ENCODE measurements at regions not wholly inside any gene's neighbourhood (a gene's known extent, or its start where the extent isn't known, plus 50 kb on each side); places are given as distances from the start of the nearest gene placed in this dataset.

DNA sequence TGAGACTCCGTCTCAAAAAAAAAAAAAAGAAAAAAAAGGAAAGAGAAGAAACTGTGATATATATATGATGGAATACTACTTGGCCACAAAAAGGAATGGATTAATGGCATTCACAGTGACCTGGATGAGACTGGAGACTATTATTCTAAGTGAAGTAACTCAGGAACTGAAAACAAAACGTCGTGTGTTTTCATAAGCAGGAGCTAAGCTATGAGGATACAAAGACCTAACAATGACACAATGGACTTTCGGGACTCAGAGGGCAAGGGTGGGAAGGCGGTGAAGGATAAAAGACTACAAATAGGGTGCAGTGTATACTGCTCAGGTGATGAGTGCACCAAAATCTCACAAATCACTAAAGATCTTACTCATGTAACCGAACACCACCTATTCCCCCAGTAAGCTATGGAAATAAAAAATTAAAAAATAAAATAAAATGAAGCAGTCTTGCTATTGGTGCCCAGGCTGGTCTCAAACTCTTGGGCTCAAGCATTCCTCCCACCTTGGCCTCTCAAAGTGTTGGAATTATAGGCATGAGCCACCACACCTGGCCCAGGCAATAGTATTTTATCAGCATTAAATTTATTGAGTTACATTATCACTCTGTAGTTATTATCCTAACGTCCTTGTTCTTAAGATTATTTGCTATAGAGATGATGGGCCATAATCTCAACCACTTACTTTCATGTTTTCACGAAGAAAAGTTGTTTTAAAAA, 71.5 kb upstream of the GPBP1 start:
- intact Hi-C loops (cut with micrococcal nuclease) = no loop called here
- Histone ChIP-seq H3K4me3 (ENCODE audit: low read length) (no peak overlapping the region), H3K4me2 (ENCODE audit: low read length) (no peak overlapping the region), H3K79me2 (ENCODE audit: low read length) (no peaks in the 10 kb centered on the region), H3K27me3 (ENCODE audit: low read length) (no peaks in the 10 kb centered on the region), H3K36me3 (ENCODE audit: low read depth, low read length) (no peaks in the 10 kb centered on the region), H2AFZ (ENCODE audit: low read length) (no peak overlapping the region), H3F3A (ENCODE audit: low read length, unreplicated experiment) (no peaks in the 10 kb centered on the region), H3K9me3 (ENCODE audit: low read length) (no peaks in the 10 kb centered on the region), H3K9me2 (replicated peaks; ENCODE audit: low read length) (no peaks in the 10 kb centered on the region), H3K9ac (ENCODE audit: low read length) (no peak overlapping the region), H3K4me1 (ENCODE audit: insufficient read depth, low read length) (no peaks in the 10 kb centered on the region), H4K20me1 (ENCODE audit: low read length) (no peaks in the 10 kb centered on the region), H3K27ac (ENCODE audit: low read length) (no peak overlapping the region)
- ATAC-seq (no peak), DNase-seq (no peak)
- ChIA-PET CTCF (no interaction called here), POLR2A (ENCODE audit: unreplicated experiment) (no interaction called here)
- TF ChIP-seq CTCF (conservative IDR thresholded peaks at IDR 0.05; ENCODE audit: low read depth, low read length) (no peak), EZH2phosphoT487 (IDR thresholded peaks at IDR 0.05; ENCODE audit: borderline replicate concordance, low read length) (no peak), EZH2 (IDR thresholded peaks at IDR 0.05; ENCODE audit: low read length, unreplicated experiment) (no peak)
- no TSS peak for BruUV-seq (replicated peaks)

- Histone ChIP-seq H3K4me1 (ENCODE audit: insufficient read depth, low read length) (no peaks in the 10 kb centered on the region), H3K9me2 (replicated peaks; ENCODE audit: low read length) (no peaks in the 10 kb centered on the region), H4K20me1 (ENCODE audit: low read length) (no peaks in the 10 kb centered on the region), H3K27ac (ENCODE audit: low read length) (no peak overlapping the region), H3K4me2 (ENCODE audit: low read length) (no peak overlapping the region), H3K9me3 (ENCODE audit: low read length) (no peaks in the 10 kb centered on the region), H3K27me3 (ENCODE audit: low read length) (no peaks in the 10 kb centered on the region), H3K36me3 (ENCODE audit: low read depth, low read length) (no peaks in the 10 kb centered on the region), H3K9ac (ENCODE audit: low read length) (no peak overlapping the region), H3K79me2 (ENCODE audit: low read length) (no peaks in the 10 kb centered on the region), H2AFZ (ENCODE audit: low read length) (no peak overlapping the region), H3K4me3 (ENCODE audit: low read length) (no peak overlapping the region), H3F3A (ENCODE audit: low read length, unreplicated experiment) (no peaks in the 10 kb centered on the region)
- DNase-seq (no peak), ATAC-seq (no peak)
- TF ChIP-seq CTCF (conservative IDR thresholded peaks at IDR 0.05; ENCODE audit: low read depth, low read length) (no peak), EZH2phosphoT487 (IDR thresholded peaks at IDR 0.05; ENCODE audit: borderline replicate concordance, low read length) (no peak), EZH2 (IDR thresholded peaks at IDR 0.05; ENCODE audit: low read length, unreplicated experiment) (no peak)
- no TSS peak for BruUV-seq (replicated peaks)
- ChIA-PET CTCF (no interaction called here), POLR2A (ENCODE audit: unreplicated experiment) (no interaction called here)
- intact Hi-C loops (cut with micrococcal nuclease) = no loop called here
These were observed 71.0 kb upstream of the GPBP1 start for GRCh38 chr5:57102905-57103255.

DNA sequence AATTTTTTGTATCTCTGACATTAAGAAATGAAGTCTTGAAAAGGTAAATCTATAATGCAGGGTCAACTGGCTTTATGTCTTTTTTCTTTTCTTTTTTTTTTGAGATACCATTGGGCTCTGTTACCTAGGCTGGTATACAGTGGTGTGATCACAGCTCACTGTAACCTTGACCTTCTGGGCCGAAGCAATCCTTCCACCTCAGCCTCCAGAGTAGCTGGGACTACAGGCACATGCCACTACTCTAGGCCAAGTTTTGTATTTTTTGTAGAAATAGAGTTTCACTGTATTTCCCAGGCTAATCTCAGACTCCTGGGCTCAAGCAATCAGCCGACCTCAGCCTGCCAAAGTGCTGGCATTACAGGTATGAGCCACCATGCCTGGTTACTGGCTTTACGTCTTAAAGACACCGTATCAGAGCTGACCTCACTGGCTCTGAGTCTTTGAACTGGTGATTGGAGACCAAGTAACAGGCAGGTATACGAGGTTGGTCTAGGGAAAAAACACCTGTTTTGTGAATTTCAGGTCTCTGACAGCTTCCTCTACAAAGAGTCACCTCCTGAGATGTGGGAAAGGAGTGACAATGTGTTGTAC, 70.4 kb upstream of the GPBP1 start:
- DNase-seq = no peak
- TF ChIP-seq CTCF (conservative IDR thresholded peaks at IDR 0.05; ENCODE audit: low read depth, low read length) (no peak), EZH2phosphoT487 (IDR thresholded peaks at IDR 0.05; ENCODE audit: borderline replicate concordance, low read length) (no peak), EZH2 (IDR thresholded peaks at IDR 0.05; ENCODE audit: low read length, unreplicated experiment) (no peak)
- no peaks in the 10 kb centered on the region for H3F3A ChIP-seq (ENCODE audit: low read length, unreplicated experiment)
- H3K27ac ChIP-seq (ENCODE audit: low read length) = no peak overlapping the region
- CTCF ChIA-PET = no interaction called here
- intact Hi-C loops (cut with micrococcal nuclease) = no loop called here
- no peak overlapping the region for H3K4me2 ChIP-seq (ENCODE audit: low read length)
- H3K4me3 ChIP-seq (ENCODE audit: low read length) = no peak overlapping the region
- H3K27me3 ChIP-seq (ENCODE audit: low read length) = no peaks in the 10 kb centered on the region
- H3K4me1 ChIP-seq (ENCODE audit: insufficient read depth, low read length) = no peaks in the 10 kb centered on the region
- H3K9me3 ChIP-seq (ENCODE audit: low read length) = no peaks in the 10 kb centered on the region
- no peaks in the 10 kb centered on the region for H4K20me1 ChIP-seq (ENCODE audit: low read length)
- no peak overlapping the region for H2AFZ ChIP-seq (ENCODE audit: low read length)
- no TSS peak for BruUV-seq (replicated peaks)
- POLR2A ChIA-PET (ENCODE audit: unreplicated experiment) = no interaction called here
- H3K79me2 ChIP-seq (ENCODE audit: low read length) = no peaks in the 10 kb centered on the region
- ATAC-seq = no peak
- H3K9ac ChIP-seq (ENCODE audit: low read length) = no peak overlapping the region
- no peaks in the 10 kb centered on the region for H3K36me3 ChIP-seq (ENCODE audit: low read depth, low read length)
- H3K9me2 ChIP-seq (replicated peaks; ENCODE audit: low read length) = no peaks in the 10 kb centered on the region
